T-helper 2 cell treated with Interferon-gamma antibody and Interleukin-4, amounts not matched to agents 5 μg/mL and 100 μg/mL, for 36 hours (primary cell): ENCODE measurements at regions not wholly inside any gene's neighbourhood (a gene's known extent, or its start where the extent isn't known, plus 50 kb on each side); places are given as distances from the start of the nearest gene placed in this dataset.

Experiments
- DNase-seq: peaks from one replicate; pipeline ENCODE4 v3.0.0; 2021; ENCODE audit warnings: low spot score
- H3K27ac Mint-ChIP-seq: one replicate; pipeline ENCODE4 v1.8.0; 2021; ENCODE audit warnings: mild to moderate bottlenecking, mixed read lengths
- H3K27me3 Mint-ChIP-seq: one replicate; pipeline ENCODE4 v1.8.0; 2021; ENCODE audit warnings: low read depth, mixed read lengths
- H3K36me3 Mint-ChIP-seq: one replicate; pipeline ENCODE4 v1.8.0; 2021; ENCODE audit warnings: low read depth, mixed read lengths
- H3K4me1 Mint-ChIP-seq: one replicate; pipeline ENCODE4 v1.8.0; 2021; ENCODE audit warnings: low read depth, mixed read lengths
- H3K4me3 Mint-ChIP-seq: one replicate; pipeline ENCODE4 v1.8.0; 2022; ENCODE audit warnings: mild to moderate bottlenecking, moderate library complexity, mixed read lengths
- H3K9me3 Mint-ChIP-seq: one replicate; pipeline ENCODE4 v1.8.0; 2021; ENCODE audit warnings: mixed read lengths

DNA sequence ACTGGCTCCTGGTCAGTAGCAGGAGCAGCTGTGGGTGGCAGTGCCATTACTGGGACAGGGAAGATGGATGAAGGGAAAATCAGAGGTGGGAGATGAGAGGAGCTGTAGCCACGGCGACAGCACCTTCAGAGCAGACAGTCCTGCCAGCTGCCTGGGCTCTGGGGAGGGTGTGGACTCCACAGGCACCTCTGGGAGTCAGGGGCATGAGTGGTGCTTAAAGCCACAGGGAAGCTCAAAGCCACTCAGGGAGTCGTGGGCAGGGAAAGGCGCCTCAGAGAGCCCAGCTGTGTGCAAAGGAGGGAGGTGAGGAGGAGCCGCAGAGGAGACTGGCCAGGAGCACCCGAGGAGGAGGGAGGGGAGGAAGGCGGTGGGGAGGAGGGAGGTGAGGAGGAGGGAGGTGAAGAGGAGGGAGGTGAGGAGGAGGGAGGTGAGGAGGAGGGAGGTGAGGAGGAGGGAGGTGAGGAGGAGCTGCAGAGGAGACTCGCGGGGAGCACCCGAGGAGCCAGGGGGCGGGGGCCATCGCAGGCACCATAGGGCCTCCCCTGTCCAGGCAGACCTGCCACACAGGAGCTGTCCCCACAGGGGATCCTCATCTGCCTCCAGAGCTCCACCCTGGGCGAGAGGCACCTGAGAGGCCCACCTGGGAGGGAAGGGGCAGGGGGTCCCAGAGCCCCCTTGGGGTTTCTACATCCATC, 977.6 kb downstream of the BRD1 start:
- Mint-ChIP-seq H3K9me3 (no peaks in the 10 kb centered on the region), H3K4me1 (no peaks in the 10 kb centered on the region), H3K27me3 (no peaks in the 10 kb centered on the region), H3K36me3 (no peaks in the 10 kb centered on the region), H3K4me3 (no peak overlapping the region), H3K27ac (no peak overlapping the region)
- no peak for DNase-seq

DNA sequence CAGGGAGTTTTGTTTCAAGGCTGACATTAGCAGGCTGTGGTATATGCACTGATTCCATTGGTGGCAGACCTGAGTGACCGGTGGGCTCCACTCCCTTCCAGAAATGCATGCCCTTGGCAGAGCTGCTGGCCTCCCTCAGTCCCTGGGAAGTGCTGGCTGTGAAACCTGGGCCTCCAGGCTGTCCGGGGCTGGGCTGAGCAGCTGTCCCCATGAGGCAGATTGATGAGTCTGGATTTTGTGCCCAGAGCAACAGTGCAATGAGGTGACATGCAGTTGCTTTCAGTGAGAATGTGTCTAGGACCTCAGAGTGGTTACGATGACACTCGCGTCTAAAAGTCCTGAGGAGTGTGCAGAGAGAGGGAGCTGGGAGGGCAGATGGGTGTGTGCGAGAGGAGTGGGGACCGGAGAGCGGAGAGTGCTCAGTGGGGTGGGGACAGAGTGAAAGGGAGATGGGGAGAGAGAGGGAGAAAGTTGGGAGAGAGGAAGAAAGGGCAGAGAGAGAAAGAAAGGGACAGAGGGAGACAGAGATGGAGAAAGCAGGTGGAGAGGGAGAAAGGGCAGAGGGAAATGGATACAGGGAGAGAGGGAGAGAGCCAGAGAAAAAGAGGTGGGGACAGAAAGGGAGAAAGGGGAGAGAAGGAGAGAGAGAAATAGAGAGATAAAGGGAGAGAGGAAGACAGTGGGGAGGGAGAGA, 978.3 kb downstream of the BRD1 start:
- DNase-seq: no peak
- no peaks in the 10 kb centered on the region for H3K9me3 Mint-ChIP-seq

DNA sequence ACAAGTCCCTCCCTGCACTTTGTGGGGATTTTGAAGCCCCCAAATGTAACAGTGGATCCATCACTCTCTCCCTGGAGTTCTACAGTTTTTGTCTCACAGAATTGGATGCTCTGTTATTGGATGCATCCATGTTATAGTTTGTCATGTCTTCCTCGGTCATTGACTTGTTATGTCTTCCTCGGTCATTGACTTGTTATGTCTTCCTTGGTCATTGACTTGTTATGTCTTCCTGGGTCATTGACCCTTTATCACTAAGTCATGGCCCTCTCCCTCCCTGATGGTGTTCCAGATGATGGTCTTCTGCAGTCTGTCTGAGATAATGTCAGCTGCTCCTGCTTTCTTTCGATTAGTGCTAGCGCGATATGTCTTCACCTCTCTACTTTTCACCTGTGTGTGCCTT, 981.5 kb downstream of the BRD1 start:
- H3K36me3 Mint-ChIP-seq: no peaks in the 10 kb centered on the region
- no peaks in the 10 kb centered on the region for H3K27me3 Mint-ChIP-seq
- H3K4me1 Mint-ChIP-seq: no peaks in the 10 kb centered on the region
- DNase-seq: no peak
- no peak overlapping the region for H3K4me3 Mint-ChIP-seq
- no peaks in the 10 kb centered on the region for H3K9me3 Mint-ChIP-seq
- H3K27ac Mint-ChIP-seq: no peak overlapping the region

More for the DNA sequence above, 978.3 kb downstream of the BRD1 start:
- H3K36me3 Mint-ChIP-seq: no peaks in the 10 kb centered on the region
- no peak overlapping the region for H3K4me3 Mint-ChIP-seq
- no peak overlapping the region for H3K27ac Mint-ChIP-seq
- H3K4me1 Mint-ChIP-seq: no peaks in the 10 kb centered on the region
- H3K27me3 Mint-ChIP-seq: no peaks in the 10 kb centered on the region

DNA sequence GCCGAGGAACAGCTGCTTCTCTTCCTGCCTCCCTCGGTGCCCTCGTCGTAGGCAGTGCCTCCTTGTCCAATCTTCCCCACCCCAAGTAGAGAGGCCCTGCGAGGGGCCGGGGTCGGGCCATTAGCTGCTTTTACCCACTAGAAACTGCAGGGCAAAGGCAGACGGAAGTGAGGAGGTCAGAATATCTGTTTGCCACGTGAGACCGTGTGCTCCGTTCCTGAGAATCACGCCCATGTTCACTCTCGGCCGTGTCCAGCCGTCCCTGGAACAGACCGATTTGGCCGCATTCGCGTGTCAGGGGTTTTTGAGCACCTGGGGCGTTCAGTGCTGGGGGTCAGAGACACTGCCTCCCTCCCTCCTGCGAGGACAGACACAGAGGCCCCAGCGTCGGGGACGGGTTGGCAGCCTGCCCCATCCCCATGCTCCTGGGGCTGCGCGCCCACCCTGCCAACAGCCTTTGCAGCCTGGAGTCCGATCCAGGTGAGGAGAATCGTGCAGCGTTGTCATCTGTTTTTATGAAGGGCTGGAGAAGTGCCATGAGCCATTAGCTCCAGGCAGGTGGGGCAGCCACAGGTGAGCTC, 982.2 kb downstream of the BRD1 start:
- no peak for DNase-seq
- no peaks in the 10 kb centered on the region for H3K4me1 Mint-ChIP-seq
- H3K27ac Mint-ChIP-seq: no peak overlapping the region
- H3K36me3 Mint-ChIP-seq: no peaks in the 10 kb centered on the region
- no peaks in the 10 kb centered on the region for H3K9me3 Mint-ChIP-seq
- no peaks in the 10 kb centered on the region for H3K27me3 Mint-ChIP-seq
- H3K4me3 Mint-ChIP-seq: no peak overlapping the region

DNA sequence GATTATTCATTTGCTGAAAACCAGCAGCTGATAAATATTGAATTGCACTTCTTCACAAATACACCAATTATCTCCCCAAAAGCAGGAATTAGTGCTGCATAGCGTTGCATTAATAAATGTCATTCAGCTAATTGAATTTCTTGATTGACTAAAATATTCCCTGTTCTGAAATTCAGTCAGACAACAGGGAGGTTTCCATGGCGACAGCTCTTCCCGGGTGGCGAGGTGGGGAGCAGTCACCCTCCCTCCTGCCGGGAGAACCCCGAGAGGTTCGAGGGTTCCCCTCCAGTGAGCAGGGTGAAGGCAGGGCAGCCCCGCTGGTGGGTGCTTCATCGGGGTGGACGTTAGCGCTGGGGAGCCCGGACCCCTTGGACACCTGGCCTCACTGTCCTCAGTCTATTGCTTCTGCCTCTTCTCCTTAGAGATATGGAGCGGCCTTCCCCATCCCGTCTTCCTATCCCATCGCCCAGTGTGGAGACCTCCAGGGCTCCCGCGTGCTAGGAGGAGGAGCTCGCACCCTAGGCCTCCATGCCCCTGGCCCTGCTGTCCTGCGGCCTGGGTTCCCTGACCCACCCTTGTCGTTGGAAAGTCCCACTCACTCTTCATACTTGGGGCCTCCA, 983.5 kb downstream of the BRD1 start:
- no peak overlapping the region for H3K4me3 Mint-ChIP-seq
- DNase-seq: no peak
- H3K27me3 Mint-ChIP-seq: no peaks in the 10 kb centered on the region
- H3K27ac Mint-ChIP-seq: no peak overlapping the region
- H3K36me3 Mint-ChIP-seq: no peaks in the 10 kb centered on the region
- H3K4me1 Mint-ChIP-seq: no peaks in the 10 kb centered on the region
- no peaks in the 10 kb centered on the region for H3K9me3 Mint-ChIP-seq

DNA sequence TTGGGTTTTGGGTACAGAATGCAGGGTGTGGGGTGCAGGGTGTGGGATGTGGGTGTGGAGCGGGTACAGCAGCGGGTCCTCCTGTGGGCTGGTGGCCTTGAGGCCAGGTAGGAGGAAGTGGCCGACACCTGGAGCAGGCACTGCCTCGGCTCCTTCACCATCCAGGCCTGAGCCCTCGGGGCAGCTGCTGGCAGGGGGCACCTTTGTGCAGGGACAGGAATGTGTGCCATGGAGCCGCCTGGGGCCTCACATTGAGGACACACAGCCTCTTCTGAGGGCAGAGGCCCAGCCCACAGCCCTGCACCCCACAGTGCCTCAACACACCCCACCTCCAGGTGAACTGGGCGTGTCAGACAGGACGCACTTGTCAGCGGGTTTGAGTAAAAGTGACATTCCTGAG, 984.0 kb downstream of the BRD1 start:
- no peaks in the 10 kb centered on the region for H3K9me3 Mint-ChIP-seq

DNA sequence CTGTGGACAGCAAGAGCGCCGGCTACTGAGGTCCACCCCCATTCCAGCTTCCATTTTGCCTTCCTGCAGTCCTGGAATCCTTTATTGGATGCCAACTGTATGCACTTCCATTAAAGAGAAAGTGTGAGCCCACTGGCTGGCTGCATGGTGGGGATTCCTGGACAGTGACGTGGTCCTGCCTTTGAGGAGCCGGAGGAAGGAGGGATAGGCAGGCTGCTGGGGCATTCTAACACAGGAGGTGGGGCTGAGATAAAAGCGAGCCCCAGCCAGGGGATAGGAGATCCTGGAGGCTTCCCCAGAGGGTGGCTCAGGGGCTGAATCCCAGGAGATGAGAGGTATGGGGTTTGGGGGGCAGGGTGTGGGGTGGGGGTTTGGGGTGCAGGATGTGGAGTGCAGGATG, 984.7 kb downstream of the BRD1 start:
- Mint-ChIP-seq H3K9me3 (peaks cover 3% of the 10 kb centered on the region), H3K4me3 (no peak overlapping the region), H3K27ac (no peak overlapping the region), H3K27me3 (no peaks in the 10 kb centered on the region), H3K36me3 (no peaks in the 10 kb centered on the region), H3K4me1 (no peaks in the 10 kb centered on the region)
- DNase-seq: no peak

More for the DNA sequence above, 984.0 kb downstream of the BRD1 start:
- Mint-ChIP-seq H3K4me1 (no peaks in the 10 kb centered on the region), H3K27me3 (no peaks in the 10 kb centered on the region), H3K4me3 (no peak overlapping the region), H3K27ac (no peak overlapping the region), H3K36me3 (no peaks in the 10 kb centered on the region)
- no peak for DNase-seq

DNA sequence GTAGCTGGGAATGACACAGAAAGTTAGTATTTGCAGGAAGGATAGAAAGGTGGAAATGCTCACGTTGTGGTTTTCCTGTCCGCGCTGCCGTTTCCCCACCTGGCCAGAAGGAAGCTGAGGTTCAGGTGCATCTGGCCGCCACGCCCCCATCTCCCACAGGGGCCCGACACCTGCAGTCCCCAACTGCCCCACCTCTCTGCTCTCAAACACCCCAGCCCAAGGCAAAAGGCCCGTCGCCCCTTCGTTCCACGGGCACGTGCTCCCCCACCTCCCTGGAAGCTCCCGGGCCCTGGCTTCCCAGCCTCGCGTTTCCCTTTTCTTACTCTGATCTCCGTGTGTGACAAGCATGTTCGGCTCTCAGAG, 985.1 kb downstream of the BRD1 start:
- Mint-ChIP-seq H3K27ac (no peak overlapping the region), H3K27me3 (no peaks in the 10 kb centered on the region), H3K4me3 (no peak overlapping the region), H3K4me1 (no peaks in the 10 kb centered on the region), H3K9me3 (peaks cover 7% of the 10 kb centered on the region), H3K36me3 (no peaks in the 10 kb centered on the region)
- no peak for DNase-seq

DNA sequence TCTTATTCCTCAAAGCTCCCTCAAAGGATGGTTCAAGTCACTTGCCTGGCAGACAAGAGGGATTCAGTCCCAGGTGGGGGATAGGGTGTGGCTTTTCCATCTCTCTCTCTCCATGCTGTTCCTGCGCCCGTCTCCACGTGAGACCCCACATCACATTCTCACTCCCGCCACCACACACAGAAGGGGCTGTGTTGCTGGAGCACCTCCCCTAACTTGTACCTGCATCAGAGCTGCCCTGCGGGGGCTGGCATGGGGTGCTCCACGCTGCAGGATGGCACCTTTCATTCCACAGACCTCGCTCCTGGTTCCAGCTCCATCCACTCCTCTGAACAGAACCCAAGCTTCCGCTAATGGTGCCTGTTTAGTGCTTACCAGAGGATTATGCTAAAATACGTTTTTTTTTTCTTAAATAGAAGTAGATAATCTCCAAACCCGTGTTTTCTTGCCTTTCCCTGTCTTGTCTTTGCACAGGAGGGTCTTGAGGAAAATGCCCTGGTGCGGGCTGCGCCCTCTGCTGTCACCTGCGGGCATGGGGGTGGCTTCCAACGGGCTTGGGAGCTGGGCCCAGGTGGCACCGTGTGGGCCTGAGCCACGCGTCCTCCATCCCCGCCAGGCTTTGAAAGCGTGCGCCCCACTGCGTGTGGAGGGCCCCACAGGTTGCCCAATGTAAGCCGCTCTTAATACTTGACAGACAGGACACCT, 985.6 kb downstream of the BRD1 start:
- peaks cover 12% of the 10 kb centered on the region for H3K9me3 Mint-ChIP-seq
- no peak for DNase-seq
- H3K36me3 Mint-ChIP-seq: peaks cover 2% of the 10 kb centered on the region
- H3K4me1 Mint-ChIP-seq: no peaks in the 10 kb centered on the region
- no peak overlapping the region for H3K4me3 Mint-ChIP-seq
- no peak overlapping the region for H3K27ac Mint-ChIP-seq
- no peaks in the 10 kb centered on the region for H3K27me3 Mint-ChIP-seq

DNA sequence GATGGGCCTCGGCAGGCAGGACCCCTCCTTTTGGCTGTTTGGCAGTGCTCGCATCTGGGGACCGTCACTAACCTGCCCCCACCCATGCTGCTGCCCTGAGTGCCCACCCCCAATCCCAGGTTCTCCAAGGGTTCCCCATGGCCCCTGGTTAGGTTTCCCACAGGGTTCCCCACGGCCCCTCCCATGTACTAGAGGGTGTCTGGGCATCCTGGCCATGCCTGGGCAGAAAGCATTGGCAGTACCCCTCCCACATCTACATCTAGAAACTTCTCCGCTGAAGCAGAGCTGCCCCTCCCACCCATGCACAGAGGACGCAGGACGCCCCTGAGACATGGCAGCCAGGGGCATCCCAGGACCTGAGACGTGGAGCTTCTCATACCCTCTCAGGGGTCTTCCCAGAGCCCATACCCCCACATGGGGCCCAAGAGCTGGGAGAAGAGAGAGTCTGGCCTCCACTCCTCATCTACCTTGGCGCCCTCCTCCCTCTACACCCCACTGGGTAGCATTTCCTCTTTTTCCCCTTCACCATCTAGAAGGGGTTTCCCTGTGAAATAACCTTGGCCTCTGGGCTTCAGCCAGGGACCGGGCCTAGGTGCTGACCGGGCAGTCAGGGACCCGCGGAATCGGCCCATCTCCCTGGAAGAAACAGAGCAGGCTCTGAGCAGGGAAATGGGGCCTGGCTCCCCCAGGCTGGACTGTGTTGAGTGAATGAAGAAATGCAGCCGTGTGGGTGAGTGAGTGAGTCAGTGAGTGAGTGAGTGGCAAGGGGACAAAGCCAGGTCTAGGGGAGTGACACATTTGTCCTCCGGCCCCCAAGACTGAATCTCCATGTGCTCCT, 987.3 kb downstream of the BRD1 start:
- peaks cover 2% of the 10 kb centered on the region for H3K36me3 Mint-ChIP-seq
- H3K27ac Mint-ChIP-seq: no peak overlapping the region
- no peaks in the 10 kb centered on the region for H3K4me1 Mint-ChIP-seq
- no peak overlapping the region for H3K4me3 Mint-ChIP-seq
- no peak for DNase-seq
- peaks cover 15% of the 10 kb centered on the region for H3K9me3 Mint-ChIP-seq
- no peaks in the 10 kb centered on the region for H3K27me3 Mint-ChIP-seq

DNA sequence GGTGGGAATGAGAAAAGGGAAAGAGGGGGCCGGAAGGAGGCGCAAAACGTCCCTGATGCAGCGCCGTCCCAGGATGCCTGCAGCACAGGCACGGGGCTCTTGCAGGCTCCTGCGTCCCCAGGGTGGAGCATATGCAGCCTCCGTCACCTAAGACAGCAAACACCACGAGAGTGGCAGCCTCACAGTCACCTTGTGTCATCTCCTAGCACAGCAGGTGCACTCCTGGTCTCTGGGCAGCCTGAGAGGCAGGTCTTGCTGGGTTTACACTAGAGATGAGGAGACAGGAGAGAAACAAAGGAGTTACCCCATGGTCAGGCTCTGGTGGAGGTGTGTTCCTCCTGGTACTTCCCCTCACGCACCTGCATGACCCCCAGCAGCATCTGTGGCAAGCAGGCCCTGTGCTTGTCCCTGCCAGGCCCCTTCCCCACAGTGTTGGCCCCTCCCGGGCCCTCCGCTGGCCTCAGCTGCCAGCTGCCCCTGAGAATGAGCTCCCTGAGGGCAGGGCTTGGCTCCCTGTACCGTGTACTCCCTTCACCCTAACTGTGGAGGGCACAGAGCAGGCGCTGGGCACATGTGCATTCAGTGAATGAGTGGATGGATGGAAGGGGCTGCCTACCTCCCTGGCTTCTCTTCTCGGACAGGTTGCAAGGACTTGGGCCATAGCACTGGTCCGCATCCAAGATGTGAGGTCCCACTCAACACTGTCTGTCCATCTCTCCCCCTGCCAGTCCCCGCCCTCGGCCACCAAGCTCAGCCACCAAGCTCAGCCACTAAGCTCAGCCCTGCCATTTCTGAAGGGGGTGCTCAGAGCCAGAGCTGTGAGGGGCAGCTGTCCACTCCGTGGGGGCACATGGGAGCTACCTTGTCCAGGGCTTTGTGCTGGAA, 988.6 kb downstream of the BRD1 start:
- Mint-ChIP-seq H3K9me3 (peaks cover 15% of the 10 kb centered on the region), H3K36me3 (peaks cover 2% of the 10 kb centered on the region), H3K4me3 (no peak overlapping the region), H3K4me1 (no peaks in the 10 kb centered on the region), H3K27ac (no peak overlapping the region), H3K27me3 (no peaks in the 10 kb centered on the region)
- DNase-seq: no peak

DNA sequence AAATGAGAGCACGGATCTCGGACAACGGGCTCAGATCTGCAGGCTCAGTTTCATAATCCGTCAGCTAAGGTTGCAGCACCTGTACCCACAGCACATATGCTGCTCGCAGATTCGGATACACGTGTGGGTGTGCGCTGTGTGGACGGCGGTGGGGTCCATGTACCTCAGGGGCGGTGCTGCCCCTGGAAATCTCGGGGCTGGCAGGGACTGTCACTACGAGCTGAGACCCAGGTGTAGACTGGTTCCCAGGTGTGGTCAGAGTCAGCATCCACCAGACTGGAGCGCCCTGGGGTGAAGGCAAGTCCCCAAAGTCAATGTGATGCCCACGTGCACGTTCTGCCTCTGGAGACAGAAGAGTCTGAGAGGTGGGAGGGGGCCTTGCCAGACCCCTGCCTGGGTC, 989.3 kb downstream of the BRD1 start:
- H3K9me3 Mint-ChIP-seq: peaks cover 20% of the 10 kb centered on the region
- no peak for DNase-seq
- H3K4me3 Mint-ChIP-seq: no peak overlapping the region
- no peak overlapping the region for H3K27ac Mint-ChIP-seq
- H3K27me3 Mint-ChIP-seq: no peaks in the 10 kb centered on the region
- H3K4me1 Mint-ChIP-seq: no peaks in the 10 kb centered on the region
- H3K36me3 Mint-ChIP-seq: peaks cover 2% of the 10 kb centered on the region
